Mesenchymal stem cell (in vitro differentiated cells and primary cell): ENCODE measurements at regions not wholly inside any gene's neighbourhood (a gene's known extent, or its start where the extent isn't known, plus 50 kb on each side); places are given as distances from the start of the nearest gene placed in this dataset.

ENCODE experiments used
- DNase-seq: peaks from one replicate; pipeline ENCODE4 v3.0.0-alpha.2; 2013
- H2AFZ ChIP-seq: one replicate; pipeline ENCODE4 v1.6.1; 2013; ENCODE audit warnings: low read depth, mild to moderate bottlenecking, control low read depth, inconsistent platforms, low read length, moderate library complexity
- H2AK5ac ChIP-seq: 2 replicates; pipeline ENCODE4 v1.6.1; 2013; ENCODE audit warnings: low read length, moderate library complexity, mild to moderate bottlenecking, inconsistent platforms; ENCODE audit not compliant: severe bottlenecking
- H2BK120ac ChIP-seq: one replicate; pipeline ENCODE4 v1.6.1; 2013; ENCODE audit warnings: low read depth, mild to moderate bottlenecking, inconsistent platforms, low read length, moderate library complexity
- H2BK12ac ChIP-seq, 2 experiments: one replicate each; pipeline ENCODE4 v1.6.1; 2013; ENCODE audit warnings: inconsistent platforms in 2 of 2, low read length in 2 of 2, mild to moderate bottlenecking in 2 of 2, moderate library complexity in 2 of 2, control low read depth in 1 of 2
- H2BK15ac ChIP-seq: one replicate; pipeline ENCODE4 v1.6.1; 2013; ENCODE audit warnings: mild to moderate bottlenecking, low read depth, inconsistent platforms; ENCODE audit not compliant: poor library complexity, severe bottlenecking
- H2BK5ac ChIP-seq: 2 replicates; pipeline ENCODE4 v1.6.1; 2013; ENCODE audit warnings: low read depth, mild to moderate bottlenecking, low read length, control low read depth, inconsistent platforms; ENCODE audit not compliant: poor library complexity, severe bottlenecking
- H3K14ac ChIP-seq, 2 experiments: one replicate each; pipeline ENCODE4 v1.6.1; 2013; ENCODE audit warnings: inconsistent platforms in 2 of 2, low read length in 2 of 2, control low read depth in 1 of 2, mild to moderate bottlenecking in 1 of 2, moderate library complexity in 1 of 2
- H3K18ac ChIP-seq, 2 experiments: one replicate each; pipeline ENCODE4 v1.6.1; 2013; ENCODE audit warnings: inconsistent platforms in 2 of 2, low read length in 2 of 2, control low read depth in 1 of 2, low read depth in 1 of 2, mild to moderate bottlenecking in 1 of 2
- H3K23ac ChIP-seq, 2 experiments: one replicate each; pipeline ENCODE4 v1.6.1; 2013; ENCODE audit warnings: inconsistent platforms in 2 of 2, low read length in 2 of 2, mild to moderate bottlenecking in 2 of 2, moderate library complexity in 2 of 2, control low read depth in 1 of 2
- H3K27ac ChIP-seq: 2 replicates; pipeline ENCODE4 v1.5.1; 2013; ENCODE audit warnings: mild to moderate bottlenecking, moderate library complexity, low read length, control low read depth, inconsistent platforms; ENCODE audit not compliant: poor library complexity, severe bottlenecking
- H3K27me3 ChIP-seq, 2 experiments: 2 replicates each; pipeline versions ENCODE4 v1.6.1 to v1.7.0; 2013; ENCODE audit warnings: low read length in 2 of 2, mild to moderate bottlenecking in 2 of 2, moderate library complexity in 2 of 2, control low read depth in 1 of 2, inconsistent platforms in 1 of 2; ENCODE audit not compliant: control insufficient read depth in 1 of 2, insufficient read depth in 1 of 2
- H3K36me3 ChIP-seq, 2 experiments: 2 replicates each; pipeline versions ENCODE4 v1.6.1 to v1.7.0; 2013; ENCODE audit warnings: low read length in 2 of 2, control low read depth in 1 of 2, inconsistent platforms in 1 of 2, low read depth in 1 of 2, mild to moderate bottlenecking in 1 of 2; ENCODE audit not compliant: insufficient read depth in 2 of 2, control insufficient read depth in 1 of 2
- H3K4ac ChIP-seq, 2 experiments: one replicate each; pipeline ENCODE4 v1.6.1; 2013; ENCODE audit warnings: inconsistent platforms in 2 of 2, low read length in 2 of 2, mild to moderate bottlenecking in 2 of 2, moderate library complexity in 2 of 2, control low read depth in 1 of 2, low read depth in 1 of 2
- H3K4me1 ChIP-seq: 2 replicates; pipeline ENCODE4 v1.6.1; 2013; ENCODE audit warnings: low read depth, low read length, control low read depth; ENCODE audit not compliant: control insufficient read depth, insufficient read depth
- H3K4me2 ChIP-seq: 2 replicates; pipeline ENCODE4 v1.6.1; 2013; ENCODE audit warnings: low read length, mild to moderate bottlenecking, inconsistent platforms; ENCODE audit not compliant: poor library complexity, severe bottlenecking
- H3K4me3 ChIP-seq, 2 experiments: 2 replicates each; pipeline versions ENCODE4 v1.5.1 to v1.7.0; 2013; ENCODE audit warnings: low read length in 2 of 2, mild to moderate bottlenecking in 2 of 2, control low read depth in 1 of 2, low read depth in 1 of 2; ENCODE audit not compliant: insufficient read depth in 1 of 2
- H3K79me1 ChIP-seq: replicated peaks from 2 replicates; pipeline ENCODE4 v1.6.1; 2013; ENCODE audit warnings: mild to moderate bottlenecking, control low read depth, low read length, inconsistent platforms; ENCODE audit not compliant: poor library complexity, severe bottlenecking
- H3K9ac ChIP-seq: 2 replicates; pipeline ENCODE4 v1.7.0; 2013; ENCODE audit warnings: mild to moderate bottlenecking, low read length, moderate library complexity
- H3K9me3 ChIP-seq: 2 replicates; pipeline ENCODE4 v1.7.0; 2013; ENCODE audit warnings: mild to moderate bottlenecking, low read length; ENCODE audit not compliant: control insufficient read depth
- H4K8ac ChIP-seq: one replicate; pipeline ENCODE4 v1.6.1; 2013; ENCODE audit warnings: inconsistent platforms, mild to moderate bottlenecking, low read length, moderate library complexity
- H4K91ac ChIP-seq: one replicate; pipeline ENCODE4 v1.6.1; 2013; ENCODE audit warnings: mild to moderate bottlenecking, low read length, inconsistent platforms
- WGBS: methylation state at CpG from one replicate; pipeline ENCODE4 v1.1.7; 2013; ENCODE audit warnings: mixed read lengths; 5-methylcytosine and 5-hydroxymethylcytosine counted together

DNA sequence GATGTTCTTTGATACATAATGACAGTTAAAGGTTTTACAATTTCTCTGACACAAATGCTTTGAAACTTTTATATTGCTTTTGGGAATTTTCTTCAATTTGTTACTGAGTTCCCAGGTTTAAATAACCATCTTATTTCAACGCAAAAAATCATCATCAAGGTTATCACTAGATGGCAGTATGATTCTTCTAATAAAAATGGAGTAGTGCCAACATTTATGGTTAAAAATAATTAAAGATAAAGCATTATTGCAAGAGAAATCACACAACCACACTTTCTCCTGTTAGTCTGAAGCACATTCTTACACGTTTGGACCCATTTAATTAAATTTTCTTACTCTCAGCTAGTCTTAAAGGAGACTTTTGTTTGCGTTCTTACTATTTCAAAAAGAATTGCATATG is 611.3 kb upstream of the CPXCR1 start:
- Histone ChIP-seq H3K36me3 (no peaks in the 10 kb centered on the region), H3K9ac (no peak overlapping the region), H2BK12ac (no peak overlapping the region), H4K8ac (no peak overlapping the region), H3K4me1 (no peaks in the 10 kb centered on the region), H3K4ac (no peak overlapping the region), H3K27ac (no peak overlapping the region), H4K91ac (no peak overlapping the region), H2BK15ac (no peak overlapping the region), H3K23ac (no peak overlapping the region), H2BK120ac (no peak overlapping the region), H3K4me2 (no peak overlapping the region), H3K27me3 (no peaks in the 10 kb centered on the region), H3K18ac (no peak overlapping the region), H2AK5ac (no peak overlapping the region), H3K9me3 (no peaks in the 10 kb centered on the region), H2AFZ (no peak overlapping the region), H3K14ac (no peak overlapping the region), H2BK5ac (no peak overlapping the region), H3K79me1 (no peaks in the 10 kb centered on the region), H3K4me3 (no peak overlapping the region)
- WGBS: 50% methylated on average over 2 of the region's 3 CpGs
- peak; percentile 0 for DNase-seq

DNA sequence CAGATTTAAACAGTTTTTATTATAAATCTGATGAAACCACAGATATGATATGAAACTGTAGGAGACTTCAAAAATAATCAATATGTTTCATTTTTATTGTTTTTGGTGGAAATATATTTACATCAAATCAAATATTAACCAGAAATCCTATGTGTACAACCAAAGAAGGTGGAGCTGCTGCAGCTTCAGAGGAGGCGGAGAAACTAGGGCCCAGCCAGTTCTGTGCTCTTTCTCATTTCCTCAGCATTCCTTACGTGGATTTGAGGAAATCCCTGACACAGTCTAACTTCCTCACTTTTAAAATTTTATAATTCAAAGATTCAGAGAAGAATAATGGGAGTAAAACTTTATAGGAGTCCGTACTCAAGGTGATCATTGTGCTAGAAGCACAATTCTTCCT is 610.7 kb upstream of the CPXCR1 start:
- H3K4me3 ChIP-seq: no peak overlapping the region
- no peak overlapping the region for H3K9ac ChIP-seq
- no peak overlapping the region for H2BK15ac ChIP-seq
- H3K27me3 ChIP-seq: no peaks in the 10 kb centered on the region
- no peak overlapping the region for H3K14ac ChIP-seq
- H3K27ac ChIP-seq: no peak overlapping the region
- no peak overlapping the region for H3K18ac ChIP-seq
- H3K4ac ChIP-seq: no peak overlapping the region
- no peaks in the 10 kb centered on the region for H3K4me1 ChIP-seq
- no peaks in the 10 kb centered on the region for H3K79me1 ChIP-seq
- H2AK5ac ChIP-seq: no peak overlapping the region
- H3K4me2 ChIP-seq: no peak overlapping the region
- no peak for DNase-seq
- no peaks in the 10 kb centered on the region for H3K36me3 ChIP-seq
- H3K23ac ChIP-seq: no peak overlapping the region
- H4K8ac ChIP-seq: no peak overlapping the region
- H3K9me3 ChIP-seq: no peaks in the 10 kb centered on the region
- WGBS: 50% methylated on average over 1 of the region's 3 CpGs
- H2BK12ac ChIP-seq: no peak overlapping the region
- H4K91ac ChIP-seq: no peak overlapping the region
- H2BK120ac ChIP-seq: no peak overlapping the region
- H2AFZ ChIP-seq: no peak overlapping the region
- no peak overlapping the region for H2BK5ac ChIP-seq

DNA sequence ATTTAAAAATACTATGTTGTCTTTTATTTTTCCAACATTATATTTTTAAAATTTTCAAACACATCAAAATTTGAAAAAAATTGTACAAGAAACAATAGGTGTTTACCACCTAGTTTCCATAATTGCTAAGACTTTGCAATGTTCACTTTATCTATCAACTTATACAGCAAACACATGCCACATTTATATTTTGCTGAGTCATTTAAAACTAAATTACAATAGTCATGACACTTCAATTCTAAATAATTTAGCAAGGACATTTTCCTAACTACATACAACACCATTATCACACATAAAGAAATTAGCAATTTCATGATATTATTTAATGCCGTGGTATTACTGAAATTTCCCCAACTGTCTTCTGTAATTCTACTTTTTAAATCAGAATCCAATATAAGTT is 600.4 kb upstream of the CPXCR1 start:
- no peak overlapping the region for H3K27ac ChIP-seq
- no peak overlapping the region for H2AFZ ChIP-seq
- H3K4me3 ChIP-seq: no peak overlapping the region
- no peak overlapping the region for H2BK15ac ChIP-seq
- H3K4me1 ChIP-seq: no peaks in the 10 kb centered on the region
- no peaks in the 10 kb centered on the region for H3K36me3 ChIP-seq
- no peaks in the 10 kb centered on the region for H3K9me3 ChIP-seq
- H3K23ac ChIP-seq: no peak overlapping the region
- H4K91ac ChIP-seq: no peak overlapping the region
- no peak for DNase-seq
- H3K4ac ChIP-seq: no peak overlapping the region
- H3K14ac ChIP-seq: no peak overlapping the region
- no peak overlapping the region for H4K8ac ChIP-seq
- no peaks in the 10 kb centered on the region for H3K79me1 ChIP-seq
- no peak overlapping the region for H3K9ac ChIP-seq
- H2AK5ac ChIP-seq: no peak overlapping the region
- no peak overlapping the region for H2BK12ac ChIP-seq
- H3K27me3 ChIP-seq: no peaks in the 10 kb centered on the region
- H3K18ac ChIP-seq: no peak overlapping the region
- H2BK5ac ChIP-seq: no peak overlapping the region
- H2BK120ac ChIP-seq: no peak overlapping the region
- no CpG with 5 or more reads among the region's 1 CpG for WGBS
- H3K4me2 ChIP-seq: no peak overlapping the region

DNA sequence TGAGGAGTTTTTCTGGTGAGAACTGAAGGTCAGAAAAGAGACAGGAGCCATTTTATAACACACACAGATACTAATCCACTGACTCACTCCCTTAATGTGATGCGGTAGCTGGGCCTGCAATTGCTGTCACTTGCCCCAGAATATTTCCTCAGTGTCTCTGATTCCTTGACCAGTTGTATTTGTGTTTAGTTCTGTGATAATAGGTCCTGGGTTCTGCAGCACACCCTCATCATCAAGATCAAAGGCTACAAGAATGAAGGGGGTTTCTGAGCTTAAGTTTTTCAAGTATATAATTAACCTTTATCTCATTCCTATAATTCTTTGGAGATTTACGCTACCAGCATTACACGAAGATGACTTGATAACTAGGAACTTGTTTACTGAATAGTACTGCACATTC is 576.5 kb upstream of the CPXCR1 start:
- Histone ChIP-seq H3K4me1 (peaks cover 4% of the 10 kb centered on the region), H2BK120ac (no peak overlapping the region), H3K23ac (no peak overlapping the region), H3K4ac (no peak overlapping the region), H2BK12ac (no peak overlapping the region), H4K8ac (no peak overlapping the region), H3K9ac (no peak overlapping the region), H2BK5ac (no peak overlapping the region), H3K18ac (no peak overlapping the region), H3K14ac (no peak overlapping the region), H3K27ac (no peak overlapping the region), H2BK15ac (no peak overlapping the region), H2AFZ (no peak overlapping the region), H4K91ac (no peak overlapping the region), H3K27me3 (no peaks in the 10 kb centered on the region), H3K4me3 (no peak overlapping the region), H3K9me3 (peaks cover 16% of the 10 kb centered on the region), H2AK5ac (no peak overlapping the region), H3K79me1 (no peaks in the 10 kb centered on the region), H3K36me3 (no peaks in the 10 kb centered on the region), H3K4me2 (no peak overlapping the region)
- no CpG with 5 or more reads among the region's 3 CpGs for WGBS
- no peak for DNase-seq
